Upper lobe of left lung (tissue), 4 donors: ENCODE measurements at regions not wholly inside any gene's neighbourhood (a gene's known extent, or its start where the extent isn't known, plus 50 kb on each side); places are given as distances from the start of the nearest gene placed in this dataset.

ENCODE experiments used
- CTCF ChIP-seq, 6 experiments: fragments of 450-650 bp in 4 of 6; fragments of 200-600 bp in 2 of 6; sonication (generic) in 2 of 6; IDR thresholded peaks; one replicate each; pipeline ENCODE4 v1.5.1; 2016 to 2019; ENCODE audit warnings: antibody characterized with exemption in 6 of 6
- EP300 ChIP-seq, 4 donors: sonication (generic); formaldehyde crosslinking; IDR thresholded peaks; one replicate each; pipeline ENCODE4 v1.5.1; 2017; ENCODE audit warnings: antibody characterized with exemption in 4 of 4, control low read depth in 2 of 4
- POLR2A ChIP-seq, 4 donors: fragments of 450-650 bp; IDR thresholded peaks; one replicate each; pipeline ENCODE4 v1.5.1; 2016 to 2017; ENCODE audit warnings: antibody characterized with exemption in 4 of 4, mild to moderate bottlenecking in 2 of 4

- TF ChIP-seq EP300 (IDR thresholded peaks at IDR 0.05) = no peak
- TF ChIP-seq CTCF (IDR thresholded peaks at IDR 0.05) = no peak
- no peak for TF ChIP-seq POLR2A (IDR thresholded peaks at IDR 0.05)
These were observed 334.1 kb downstream of the BCL11B start for GRCh38 chr14:98937712-98938505.
